Calu3 (cell line): ENCODE measurements at regions not wholly inside any gene's neighbourhood (a gene's known extent, or its start where the extent isn't known, plus 50 kb on each side); places are given as distances from the start of the nearest gene placed in this dataset.

Source experiments
- BruUV-seq: library from RNA; stranded (reverse); fragments of 400-500 nt; replicated peaks from 2 replicates; lab custom pipeline; 2021; lab: Mats Ljungman, UMichigan
- CTCF ChIA-PET: fragments of 300-600 bp; sonication (Branson Sonifier 250); formaldehyde crosslinking; loops from one replicate; lab custom pipeline; 2022; ENCODE audit warnings: antibody characterized with exemption; lab: Charles Lee
- DNase-seq: peaks from one replicate; pipeline ENCODE4 v3.0.0; 2022
- H3K27ac Mint-ChIP-seq: one replicate; pipeline ENCODE4 v1.8.0; 2022; ENCODE audit warnings: mixed read lengths; ENCODE audit not compliant: unreplicated experiment
- H3K27me3 Mint-ChIP-seq: one replicate; pipeline ENCODE4 v1.8.0; 2022; ENCODE audit warnings: mixed read lengths; ENCODE audit not compliant: unreplicated experiment
- H3K36me3 Mint-ChIP-seq: one replicate; pipeline ENCODE4 v1.8.0; 2022; ENCODE audit warnings: mild to moderate bottlenecking, moderate library complexity, mixed read lengths; ENCODE audit not compliant: insufficient read depth, unreplicated experiment
- H3K4me1 Mint-ChIP-seq: one replicate; pipeline ENCODE4 v1.8.0; 2022; ENCODE audit warnings: mild to moderate bottlenecking, low read depth, mixed read lengths; ENCODE audit not compliant: unreplicated experiment
- H3K4me3 Mint-ChIP-seq: one replicate; pipeline ENCODE4 v1.8.0; 2022; ENCODE audit warnings: mild to moderate bottlenecking, low read depth, moderate library complexity, mixed read lengths; ENCODE audit not compliant: unreplicated experiment
- H3K9me3 Mint-ChIP-seq: one replicate; pipeline ENCODE4 v1.8.0; 2022; ENCODE audit warnings: low read depth, mixed read lengths; ENCODE audit not compliant: unreplicated experiment
- CTCF ChIP-seq: fragments of 200-600 bp; IDR thresholded peaks from one replicate; pipeline ENCODE4 v1.8.0; 2022; ENCODE audit warnings: antibody characterized with exemption; ENCODE audit not compliant: unreplicated experiment
- intact Hi-C: fragments of 100-400 bp; cut with micrococcal nuclease; formaldehyde crosslinking; loops from one replicate; pipeline ENCODE4 v1.10.0; 2022; ENCODE audit not compliant: unreplicated experiment

- CTCF ChIA-PET = no interaction called here
- intact Hi-C loops = no loop called here
- no peak overlapping the region for H3K27ac Mint-ChIP-seq
- no TSS peak for BruUV-seq
- TF ChIP-seq CTCF = no peak
- H3K27me3 Mint-ChIP-seq = no peaks in the 10 kb centered on the region
- peaks cover 12% of the 10 kb centered on the region for H3K9me3 Mint-ChIP-seq
- no peaks in the 10 kb centered on the region for H3K36me3 Mint-ChIP-seq
- H3K4me1 Mint-ChIP-seq = no peaks in the 10 kb centered on the region
- no peak overlapping the region for H3K4me3 Mint-ChIP-seq
- no peak for DNase-seq
These were observed 172.7 kb downstream of the GABRG1 start for GRCh38 chr4:45951153-45951552.

- no peak overlapping the region for H3K4me3 Mint-ChIP-seq
- TF ChIP-seq CTCF = no peak
- H3K9me3 Mint-ChIP-seq = peaks cover 6% of the 10 kb centered on the region
- no TSS peak for BruUV-seq
- DNase-seq = no peak
- CTCF ChIA-PET = no interaction called here
- intact Hi-C loops = no loop called here
- no peaks in the 10 kb centered on the region for H3K36me3 Mint-ChIP-seq
- no peaks in the 10 kb centered on the region for H3K27me3 Mint-ChIP-seq
- no peak overlapping the region for H3K27ac Mint-ChIP-seq
- H3K4me1 Mint-ChIP-seq = no peaks in the 10 kb centered on the region
These were observed 177.2 kb downstream of the GABRG1 start for GRCh38 chr4:45946699-45947098.

GRCh38 chr4:45944000-45944399 is 179.9 kb downstream of the GABRG1 start:
- no TSS peak for BruUV-seq
- no peaks in the 10 kb centered on the region for H3K4me1 Mint-ChIP-seq
- intact Hi-C loops = no loop called here
- no peak for TF ChIP-seq CTCF
- DNase-seq = no peak
- H3K9me3 Mint-ChIP-seq = peaks cover 13% of the 10 kb centered on the region
- no peaks in the 10 kb centered on the region for H3K36me3 Mint-ChIP-seq
- no peaks in the 10 kb centered on the region for H3K27me3 Mint-ChIP-seq
- H3K27ac Mint-ChIP-seq = no peak overlapping the region
- CTCF ChIA-PET = no interaction called here
- no peak overlapping the region for H3K4me3 Mint-ChIP-seq

- H3K36me3 Mint-ChIP-seq = no peaks in the 10 kb centered on the region
- no peaks in the 10 kb centered on the region for H3K4me1 Mint-ChIP-seq
- H3K4me3 Mint-ChIP-seq = no peak overlapping the region
- intact Hi-C loops = no loop called here
- H3K27ac Mint-ChIP-seq = no peak overlapping the region
- peaks cover 7% of the 10 kb centered on the region for H3K9me3 Mint-ChIP-seq
- no peaks in the 10 kb centered on the region for H3K27me3 Mint-ChIP-seq
- CTCF ChIA-PET = no interaction called here
- no TSS peak for BruUV-seq
- DNase-seq = no peak
- TF ChIP-seq CTCF = no peak
These were observed 184.8 kb downstream of the GABRG1 start for GRCh38 chr4:45939056-45939455.
